Amniotic epithelial cell (primary cell): ENCODE measurements at regions not wholly inside any gene's neighbourhood (a gene's known extent, or its start where the extent isn't known, plus 50 kb on each side); places are given as distances from the start of the nearest gene placed in this dataset.

Experiments used
- DNase-seq: peaks from one replicate; pipeline ENCODE4 v3.0.0-alpha.2; 2010; ENCODE audit warnings: low read depth

DNA sequence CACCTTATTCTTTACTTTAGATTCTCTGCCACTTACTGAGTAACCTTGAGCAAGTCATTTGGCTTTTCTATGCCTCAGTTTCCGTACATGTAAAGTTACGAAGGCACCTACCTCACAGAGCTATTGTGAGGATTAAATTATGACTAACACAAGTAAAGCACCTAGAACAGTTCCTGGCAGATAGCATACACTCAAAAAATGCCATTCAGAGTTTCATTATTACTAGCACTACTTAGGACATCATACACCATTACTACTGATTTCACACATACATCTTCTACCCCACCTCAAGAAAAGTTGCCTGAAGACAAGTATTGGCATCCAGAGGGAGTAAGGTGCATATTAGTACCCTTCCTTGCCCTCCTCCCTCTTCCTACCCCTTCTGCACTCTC is 107.8 kb downstream of the OGFRL1 start:
- no peak for DNase-seq

DNA sequence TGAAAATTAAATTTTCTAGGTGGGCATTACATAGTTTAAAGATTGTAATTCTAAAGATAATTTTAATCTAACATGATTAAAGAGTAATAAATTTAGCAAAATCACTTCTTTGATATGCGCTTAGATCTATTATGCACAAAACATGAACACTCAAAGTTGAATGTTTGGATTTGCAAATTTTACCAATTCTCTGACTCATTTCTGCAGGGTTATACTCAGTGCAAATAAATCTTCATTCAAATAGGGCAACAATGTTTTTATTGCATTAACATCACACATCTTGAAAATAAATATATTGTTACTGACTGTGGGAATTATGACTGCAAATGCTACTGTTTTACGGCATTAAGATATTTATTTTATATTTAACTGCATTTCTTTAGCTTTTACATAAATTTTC is 110.7 kb downstream of the OGFRL1 start:
- DNase-seq: no peak

DNA sequence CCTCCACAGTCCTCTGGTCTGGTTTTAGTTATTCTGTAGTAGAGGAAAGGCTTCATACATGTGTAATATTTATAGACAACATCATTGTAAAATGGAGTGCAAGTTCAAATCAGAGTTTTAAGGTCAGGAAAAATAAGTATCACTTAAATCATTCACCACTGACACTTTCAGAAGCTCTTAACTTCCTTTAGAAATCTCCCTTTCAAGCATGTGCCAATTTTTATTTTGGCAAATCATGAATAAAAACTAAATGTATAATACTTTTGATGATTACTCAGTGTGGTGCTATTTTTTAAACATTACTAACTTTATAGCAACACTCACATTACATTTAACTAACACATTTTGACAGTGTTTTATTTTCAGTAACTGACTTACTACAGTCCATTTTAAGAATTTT is 112.2 kb downstream of the OGFRL1 start:
- no peak for DNase-seq

DNA sequence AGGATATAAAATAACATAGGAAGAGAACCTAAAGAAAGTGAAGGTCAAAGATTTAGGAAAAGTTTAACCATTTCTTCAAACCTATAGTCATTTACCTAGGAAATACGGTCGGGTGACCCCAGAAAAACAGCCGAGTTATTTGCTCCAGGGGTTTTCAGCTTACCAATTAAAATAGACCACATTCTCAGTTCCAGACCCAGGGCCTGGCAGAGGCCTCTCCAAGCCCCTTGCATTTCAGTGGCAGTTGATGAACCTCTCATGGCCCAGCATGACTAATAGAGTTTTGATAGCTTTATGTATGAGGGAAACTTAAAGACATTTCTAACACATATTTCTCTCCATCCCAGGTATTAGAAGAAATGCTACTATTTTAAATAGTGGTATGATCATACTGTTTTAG is 113.5 kb downstream of the OGFRL1 start:
- DNase-seq: no peak

DNA sequence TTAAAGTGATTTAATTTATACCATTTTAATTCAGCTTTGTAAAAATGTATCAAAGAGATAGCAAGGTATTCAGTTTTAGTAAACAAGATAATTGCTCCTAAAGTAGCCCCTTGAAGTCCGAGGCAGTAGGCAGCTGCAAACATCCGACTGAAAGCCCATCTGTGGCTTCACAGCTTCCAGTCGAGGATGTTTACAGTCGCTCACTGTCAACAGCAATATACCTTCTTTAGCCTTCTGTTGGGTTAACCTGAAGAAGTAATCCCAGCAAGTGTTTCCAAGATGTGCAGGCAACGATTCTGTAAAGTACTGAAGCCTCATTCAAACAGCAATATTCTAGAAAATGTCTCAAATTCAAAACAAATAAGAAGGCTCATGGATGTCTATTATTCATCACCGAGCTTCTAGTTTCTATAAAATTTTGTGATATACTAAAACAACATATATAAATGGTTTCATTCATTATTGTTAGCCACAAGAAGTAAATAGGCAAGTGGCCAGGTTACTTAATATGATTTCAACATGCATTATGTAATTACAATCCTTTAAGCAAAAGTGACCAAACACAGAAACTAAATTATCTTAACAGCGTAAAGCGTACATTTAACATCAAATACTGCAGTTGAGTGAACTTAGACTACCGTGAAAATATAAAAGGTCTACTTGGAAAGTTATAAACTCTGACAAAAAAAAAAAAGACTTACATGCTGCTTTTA is 115.0 kb downstream of the OGFRL1 start:
- DNase-seq: no peak

DNA sequence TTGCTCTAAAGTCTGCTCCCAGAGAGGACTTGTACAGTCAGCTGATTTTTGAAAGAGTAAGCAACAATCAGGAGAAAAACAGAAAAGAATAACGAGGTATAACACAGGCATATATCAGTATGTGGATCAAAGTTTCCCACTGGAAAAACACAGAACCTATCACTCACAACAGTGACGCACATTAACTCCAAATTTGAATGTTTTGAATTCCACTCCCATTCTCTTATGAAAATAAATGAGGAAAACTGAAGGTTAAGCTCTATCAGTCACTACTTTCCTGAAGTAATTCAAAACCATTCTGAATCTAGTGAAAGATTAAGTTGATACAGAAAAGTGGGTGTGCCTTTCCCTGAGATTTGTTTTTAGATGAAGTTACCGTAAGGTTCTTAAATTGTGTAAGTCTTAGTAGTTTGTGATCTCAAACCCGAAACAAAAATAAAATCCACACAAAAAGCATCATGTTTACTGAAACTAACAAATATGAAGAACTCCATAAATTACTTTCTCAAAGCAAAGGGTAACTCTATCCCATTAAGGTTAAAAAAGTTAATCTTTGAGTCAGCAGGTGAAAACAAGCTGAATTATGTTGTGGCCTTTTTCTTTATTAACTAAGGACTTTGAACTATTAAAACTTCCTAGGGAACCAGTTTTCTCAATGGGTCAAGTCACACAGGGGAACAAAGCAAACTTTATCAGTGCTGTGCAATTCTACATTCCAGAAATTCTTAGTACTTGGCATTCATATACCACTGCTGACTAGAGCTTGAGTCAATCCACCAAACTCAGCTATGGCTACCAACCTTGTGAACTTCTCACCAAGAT is 115.7 kb downstream of the OGFRL1 start:
- peak; percentile 91 for DNase-seq

DNA sequence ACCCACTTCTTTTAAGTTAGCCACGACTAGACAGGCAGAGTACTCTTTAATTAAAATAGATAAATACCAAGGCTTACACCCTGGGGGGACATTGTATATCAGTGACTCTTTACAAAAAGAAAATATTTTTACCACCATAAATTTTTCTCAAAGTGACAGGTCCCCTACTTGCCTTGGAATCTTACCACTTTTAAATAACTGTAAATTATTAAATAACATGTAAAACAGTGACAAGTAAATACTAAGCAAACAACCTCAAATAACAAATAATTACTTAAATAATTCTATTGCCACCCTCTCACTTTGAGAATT is 116.3 kb downstream of the OGFRL1 start:
- DNase-seq: no peak

DNA sequence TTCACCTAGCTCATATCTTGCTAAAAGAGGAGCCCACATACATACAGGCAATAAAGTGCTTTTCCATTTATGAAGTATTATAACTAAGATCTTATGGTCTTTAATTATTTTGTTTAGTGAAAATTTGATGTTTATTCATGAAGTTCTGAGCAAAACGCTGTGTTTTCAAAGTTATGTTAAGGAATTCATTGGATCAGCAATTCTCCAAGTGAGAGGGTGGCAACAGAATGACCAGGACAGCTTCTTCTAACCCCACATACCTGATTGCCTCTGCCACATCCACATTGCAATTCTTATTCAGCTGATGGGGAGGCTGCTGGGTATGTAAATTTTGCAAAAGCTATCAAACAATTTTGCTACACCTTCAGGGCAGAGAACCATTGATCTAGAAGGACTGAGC is 116.8 kb downstream of the OGFRL1 start:
- DNase-seq: no peak

DNA sequence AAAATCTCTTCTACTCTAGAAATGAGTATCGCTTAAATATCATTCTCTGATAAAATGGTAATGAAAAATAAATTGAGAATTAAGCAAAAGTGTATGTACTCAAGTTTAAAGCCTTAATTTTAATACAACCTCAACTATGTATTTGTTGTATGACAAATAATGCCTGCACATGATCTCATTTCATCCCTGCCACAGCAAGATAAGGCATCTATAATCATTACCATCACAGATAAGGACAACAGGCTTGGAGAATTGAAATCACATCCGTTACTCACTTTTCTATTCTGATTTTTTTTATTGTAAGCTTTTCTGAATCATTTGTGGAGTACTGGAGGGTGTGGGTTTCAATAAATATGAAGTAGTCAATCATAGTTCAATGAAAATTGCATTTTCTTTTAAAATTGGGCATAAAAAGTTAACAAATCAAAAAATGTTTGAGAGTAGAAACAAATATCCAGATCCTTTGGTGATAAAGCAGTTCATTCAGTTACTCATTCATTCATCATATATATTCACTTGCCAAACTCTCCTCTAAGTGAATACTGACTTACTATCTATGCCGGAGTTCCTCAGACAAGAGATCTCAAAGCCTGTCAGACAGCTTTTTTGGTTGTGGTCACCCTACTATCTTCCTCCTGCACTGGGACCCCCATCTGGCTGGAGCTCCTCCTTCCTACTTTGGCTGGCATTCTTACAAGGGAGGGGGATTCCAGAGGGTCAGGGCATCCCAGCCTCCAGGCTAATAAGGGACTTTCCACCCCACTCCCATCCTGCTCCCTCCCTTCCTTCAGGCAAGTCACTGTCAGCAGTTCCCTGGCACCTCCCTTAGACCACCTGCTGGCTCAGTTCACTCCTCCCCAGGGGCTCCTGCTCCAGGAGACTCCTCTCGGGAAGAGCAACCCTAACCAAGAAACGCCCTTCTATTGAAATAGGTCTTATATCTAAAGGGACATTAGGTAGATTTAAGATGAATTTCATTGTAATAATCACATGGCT is 118.6 kb downstream of the OGFRL1 start:
- no peak for DNase-seq

DNA sequence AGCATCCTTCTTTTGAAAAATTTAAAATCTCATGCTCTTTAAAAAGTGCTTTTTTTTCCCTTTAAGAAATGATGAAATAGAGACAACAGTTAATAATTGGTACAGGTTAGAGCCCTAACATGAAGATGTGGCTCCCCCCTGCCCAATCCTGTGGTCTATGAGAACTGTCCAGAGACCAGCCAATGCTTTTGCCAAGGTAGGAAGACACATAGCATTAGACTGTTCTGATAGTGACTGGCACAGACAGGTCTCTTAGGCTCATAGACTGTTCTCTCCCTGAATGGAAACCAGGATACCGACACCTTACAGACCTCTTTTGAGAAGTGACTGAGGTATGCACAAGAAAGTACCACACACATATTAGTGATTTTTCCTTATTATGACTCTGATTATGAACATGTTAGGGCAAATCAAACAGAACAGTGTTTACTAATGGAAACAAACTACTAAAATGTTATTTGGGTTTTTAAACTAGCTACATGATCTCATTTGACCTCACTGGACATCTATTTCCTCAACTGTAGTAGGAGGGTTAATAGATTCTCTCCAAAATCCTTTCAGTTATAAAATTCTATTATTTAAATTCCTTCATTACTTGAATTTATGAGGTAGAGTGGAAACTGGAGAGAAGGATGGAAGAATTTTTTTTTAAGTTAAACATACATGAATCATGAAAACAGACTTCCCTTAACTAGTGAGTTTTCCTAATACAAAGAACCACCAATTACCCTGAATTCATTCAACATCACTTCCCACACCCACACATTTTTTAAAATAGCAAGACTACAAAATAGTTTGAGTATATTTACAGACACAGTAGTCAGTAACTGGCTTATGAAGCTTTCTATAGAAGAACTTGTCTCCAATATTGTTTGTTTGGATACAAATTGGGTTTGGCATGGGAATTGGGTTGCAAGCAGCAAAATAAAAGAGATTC is 120.4 kb downstream of the OGFRL1 start:
- no peak for DNase-seq

DNA sequence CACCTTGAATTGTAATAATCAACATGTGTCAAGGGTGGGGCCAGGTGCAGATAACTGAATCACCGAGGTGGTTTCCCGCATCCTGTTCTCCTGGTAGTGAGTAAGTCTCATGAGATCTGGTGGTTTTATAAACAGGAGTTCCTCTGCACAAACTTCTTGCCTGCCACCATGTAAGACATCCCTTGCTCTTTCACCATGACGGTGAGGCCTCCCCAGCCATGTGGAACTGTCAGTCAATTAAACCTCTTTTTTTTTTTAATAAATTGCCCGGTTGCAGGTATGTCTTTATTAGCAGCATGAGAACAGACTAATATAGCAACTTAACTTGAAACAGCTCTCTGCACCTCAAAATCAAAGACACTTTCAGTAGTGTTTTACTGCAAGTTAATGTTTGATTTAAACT is 121.6 kb downstream of the OGFRL1 start:
- DNase-seq: peak; percentile 66

DNA sequence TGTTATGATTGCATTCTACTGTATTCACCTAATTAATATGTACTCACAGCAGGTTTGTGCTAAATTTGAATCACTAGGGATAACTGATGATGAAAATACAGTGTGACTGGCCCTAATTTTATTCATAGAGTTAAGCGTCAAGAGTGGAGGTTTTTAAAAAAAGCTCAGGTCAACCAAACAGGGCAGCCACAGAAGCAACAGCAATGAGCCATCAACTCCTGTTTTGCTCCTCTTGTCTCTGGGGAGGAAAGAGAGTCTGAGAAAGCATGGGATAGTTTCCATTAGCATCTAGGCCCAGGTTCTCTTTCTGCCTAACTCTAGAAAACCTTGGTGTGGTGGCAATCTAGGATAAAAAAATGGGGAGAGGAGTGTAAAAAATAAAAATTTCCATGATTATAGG is 122.1 kb downstream of the OGFRL1 start:
- DNase-seq: no peak

DNA sequence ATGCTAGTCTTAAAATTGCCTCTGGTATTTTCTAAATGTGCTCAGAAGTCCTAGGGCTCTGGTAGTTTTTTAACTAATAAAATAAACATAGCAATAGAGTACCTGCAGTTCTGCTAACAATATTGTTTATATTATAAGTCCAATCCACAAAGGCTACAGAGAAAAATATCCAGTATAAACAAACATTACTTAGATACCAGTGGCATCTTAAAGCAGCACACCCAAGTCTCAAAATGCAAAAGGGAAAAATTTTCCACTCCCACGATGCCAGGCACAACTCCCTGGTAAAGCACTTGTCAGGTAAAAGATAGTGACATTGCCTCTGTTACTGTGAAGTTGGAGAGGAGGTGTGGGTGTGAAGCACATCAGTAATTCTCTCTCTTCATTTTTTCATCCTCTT is 123.3 kb downstream of the OGFRL1 start:
- no peak for DNase-seq

DNA sequence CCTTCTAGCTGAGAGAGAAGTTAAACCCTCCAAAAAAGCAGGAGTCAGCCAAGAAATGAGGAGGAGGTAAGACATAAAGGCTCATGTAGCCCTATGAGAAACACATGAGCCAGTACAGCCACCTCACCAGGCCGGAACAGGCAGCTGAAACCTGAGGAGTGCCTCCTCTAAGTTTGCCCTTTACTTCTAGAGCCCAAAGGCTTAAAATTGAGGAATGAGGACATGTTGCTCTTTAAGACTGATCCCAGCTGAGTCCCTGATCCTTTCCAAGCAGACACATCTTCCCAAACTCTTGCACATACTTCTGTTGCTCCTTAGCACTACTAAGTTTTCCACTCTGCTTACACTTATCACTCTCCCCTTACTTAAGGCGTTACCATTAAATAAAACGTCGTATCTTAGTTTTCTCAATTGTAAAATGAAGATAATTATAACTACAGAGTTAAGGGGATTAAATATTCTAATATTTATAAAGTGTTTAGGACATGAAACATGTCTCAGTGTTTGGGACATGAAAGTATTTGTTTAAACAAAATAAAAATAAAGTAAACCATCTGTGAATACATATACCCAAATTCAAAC is 124.0 kb downstream of the OGFRL1 start:
- DNase-seq: peak; percentile 52

DNA sequence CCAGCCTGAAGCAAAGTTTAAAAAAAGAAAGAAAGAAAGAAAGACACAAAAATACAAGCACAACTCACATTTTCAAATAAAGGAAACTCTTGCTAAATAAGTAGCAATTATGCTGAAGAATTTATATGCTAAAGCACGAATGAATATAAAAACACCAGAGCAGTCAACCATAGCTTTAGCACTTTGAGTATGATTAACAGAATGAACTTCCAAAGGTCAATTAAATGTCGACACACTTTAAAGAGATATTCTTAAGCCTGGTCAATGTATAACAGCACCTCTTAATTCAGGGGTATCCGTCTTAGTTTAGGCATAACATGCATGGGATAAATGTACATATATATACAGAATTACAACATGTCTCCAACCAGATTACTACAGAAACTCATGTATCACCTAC is 125.9 kb downstream of the OGFRL1 start:
- DNase-seq: no peak

DNA sequence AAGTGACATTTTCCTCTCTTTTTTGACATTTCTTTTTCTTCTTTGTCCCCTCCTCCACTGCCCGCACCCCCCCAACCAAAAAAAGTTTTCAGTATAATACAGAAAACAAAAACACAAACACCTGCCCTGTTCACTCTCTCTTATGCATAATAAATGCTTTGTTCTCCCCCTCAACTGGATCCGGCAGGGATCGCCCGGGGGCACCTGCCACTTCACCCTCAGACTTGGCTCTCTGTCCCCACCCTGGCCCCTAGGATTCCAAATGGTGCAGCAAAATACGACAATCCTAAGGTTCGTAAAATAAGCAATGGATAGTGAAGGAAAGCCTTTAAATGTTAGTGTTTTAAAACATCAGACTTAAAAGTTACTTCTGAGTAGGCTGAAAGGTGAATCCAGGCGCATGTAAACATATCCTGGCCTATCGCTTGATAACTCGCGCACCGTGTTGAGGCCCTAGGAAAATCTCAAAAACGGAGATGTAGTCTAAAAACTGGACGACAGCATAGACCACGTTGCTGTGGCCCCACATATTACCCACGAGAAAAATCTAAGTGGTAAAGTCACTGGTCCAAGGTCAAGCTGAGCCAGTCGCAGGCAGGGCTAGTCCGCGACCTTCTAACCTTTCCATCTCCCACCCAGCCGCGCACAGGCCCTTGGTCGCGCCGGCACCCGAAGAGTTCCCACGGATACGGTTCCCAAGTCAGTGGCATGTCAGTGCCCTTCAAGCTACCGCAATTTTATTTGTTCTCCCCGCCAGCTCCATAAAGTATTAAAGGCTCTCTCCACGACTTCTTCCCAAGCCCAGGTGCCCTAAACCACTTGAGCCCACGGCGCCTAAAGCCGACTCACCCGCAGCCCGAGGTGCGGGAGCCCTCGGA is 130.8 kb downstream of the OGFRL1 start:
- DNase-seq: no peak

DNA sequence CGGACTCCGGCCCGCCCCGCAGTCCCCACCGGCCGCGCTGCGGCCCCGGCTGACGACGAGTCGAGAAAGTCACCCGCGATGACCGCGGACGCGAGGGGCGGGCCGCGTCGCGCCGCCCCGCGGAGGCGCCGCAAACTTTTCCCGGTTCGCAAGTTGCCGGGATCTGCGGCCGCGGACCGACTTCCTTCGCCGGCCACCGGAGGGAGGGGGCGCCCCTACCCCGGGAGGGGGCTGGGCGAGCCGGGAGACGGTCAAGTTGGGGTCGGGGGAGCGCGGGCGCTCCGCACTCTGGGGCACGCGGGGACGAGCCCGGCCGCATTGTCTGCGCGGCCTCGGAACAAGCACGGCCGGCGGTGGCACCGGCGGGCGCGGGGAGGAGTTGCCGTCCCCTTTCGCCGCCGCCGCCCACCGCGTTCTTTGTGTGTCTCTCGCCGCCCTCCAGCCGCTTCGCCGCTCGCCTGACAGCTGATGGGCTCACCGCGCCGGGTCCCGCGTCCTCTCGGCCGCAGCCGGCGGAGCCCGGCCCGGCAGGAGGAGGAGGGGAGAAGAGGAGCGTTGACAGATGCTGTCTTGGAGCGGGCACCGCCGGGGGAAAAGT is 131.6 kb downstream of the OGFRL1 start:
- no peak for DNase-seq

DNA sequence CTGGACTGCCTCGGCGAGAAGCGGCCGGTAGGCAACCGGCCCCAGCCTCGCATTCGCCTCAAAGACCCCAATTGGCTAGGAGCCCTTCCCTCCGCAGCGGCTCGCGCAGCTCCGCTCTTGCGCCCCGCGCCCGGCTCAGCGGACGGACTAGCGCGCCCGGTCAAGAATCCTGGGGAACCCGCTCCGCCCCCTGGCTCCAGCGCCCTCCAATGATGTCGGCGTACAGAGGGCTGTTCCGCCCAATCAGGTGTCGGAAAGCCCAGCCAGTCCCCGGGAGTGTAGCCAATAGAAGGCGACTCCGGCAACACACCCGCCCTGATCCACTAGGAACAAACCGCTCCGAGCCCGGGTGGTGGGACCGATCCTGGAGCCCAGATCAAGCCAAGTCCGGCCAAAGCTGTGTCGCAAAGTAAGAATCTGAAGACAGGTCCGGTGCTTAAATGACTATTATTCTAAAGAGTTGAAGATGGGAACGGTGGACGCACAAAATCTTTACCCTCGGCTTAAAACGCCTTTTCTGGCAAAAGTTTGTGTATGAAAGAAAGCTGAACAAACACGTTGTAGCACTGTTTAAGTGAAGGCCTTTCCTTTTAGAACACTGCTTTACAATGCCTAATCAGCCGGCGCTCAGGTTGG is 132.2 kb downstream of the OGFRL1 start:
- peak; percentile 95 for DNase-seq

DNA sequence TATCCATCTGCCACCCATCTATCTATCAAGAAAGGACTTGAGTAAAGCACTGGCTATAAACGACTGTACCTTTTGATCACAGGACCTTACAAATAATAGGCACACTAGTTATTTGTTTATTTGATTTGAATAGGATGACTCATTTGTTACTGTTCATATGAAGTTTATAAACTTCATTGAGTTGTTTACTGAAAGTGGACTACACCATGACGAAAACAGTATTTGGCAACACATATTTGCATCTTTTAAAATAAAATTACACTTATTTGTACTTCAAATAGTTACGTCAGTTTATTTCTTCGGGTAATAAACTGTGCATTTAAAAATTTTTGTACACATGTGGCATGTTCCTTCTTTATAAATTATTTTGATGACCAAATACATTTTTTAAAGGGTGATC is 133.0 kb downstream of the OGFRL1 start:
- DNase-seq: no peak
